CD4-positive, alpha-beta T cell treated with Interleukin-2 at 100 ng/mL for 4 hours (primary cell): ENCODE measurements at regions not wholly inside any gene's neighbourhood (a gene's known extent, or its start where the extent isn't known, plus 50 kb on each side); places are given as distances from the start of the nearest gene placed in this dataset.
"Not testable (repeated sequence)": the region's sequence is repeated elsewhere in the genome, so short reads cannot be mapped to it uniquely, and the experiment has no call there.

Experiments
- DNase-seq: peaks from one replicate; pipeline ENCODE4 v3.0.0-alpha.2; 2020; ENCODE audit warnings: low spot score

GRCh38 chr14:89521988-89522387, 105.0 kb upstream of the FOXN3 start:
- no peak for DNase-seq

- no peak for DNase-seq
These were observed 102.0 kb upstream of the FOXN3 start for GRCh38 chr14:89519040-89519439.

- DNase-seq, result no peak
These were observed 99.1 kb upstream of the FOXN3 start for GRCh38 chr14:89516173-89516572.

- DNase-seq, result no peak
These were observed 97.6 kb upstream of the FOXN3 start for GRCh38 chr14:89514601-89515000.

- no peak for DNase-seq
These were observed 92.9 kb upstream of the FOXN3 start for GRCh38 chr14:89509891-89510290.

- DNase-seq, result no peak
These were observed 91.8 kb upstream of the FOXN3 start for GRCh38 chr14:89508863-89509262.

GRCh38 chr14:89507926-89508460, 91.0 kb upstream of the FOXN3 start:
- DNase-seq, result no peak

- peak; percentile 47 for DNase-seq
These were observed 90.5 kb upstream of the FOXN3 start for GRCh38 chr14:89507521-89507920.

GRCh38 chr14:89506891-89507452, 89.9 kb upstream of the FOXN3 start:
- not testable (repeated sequence) for DNase-seq

- DNase-seq, result peak; percentile 34
These were observed 87.7 kb upstream of the FOXN3 start for GRCh38 chr14:89504602-89505313.

- no peak for DNase-seq
These were observed 87.1 kb upstream of the FOXN3 start for GRCh38 chr14:89504091-89504490.

- DNase-seq, result no peak
These were observed 86.5 kb upstream of the FOXN3 start for GRCh38 chr14:89503431-89503996.

GRCh38 chr14:89502966-89503365, 85.9 kb upstream of the FOXN3 start:
- DNase-seq, result no peak

GRCh38 chr14:89501381-89501780, 84.3 kb upstream of the FOXN3 start:
- no peak for DNase-seq

GRCh38 chr14:89500303-89500702, 83.3 kb upstream of the FOXN3 start:
- DNase-seq, result no peak

GRCh38 chr14:89498878-89499277, 81.8 kb upstream of the FOXN3 start:
- DNase-seq, result no peak

- no peak for DNase-seq
These were observed 78.7 kb upstream of the FOXN3 start for GRCh38 chr14:89495718-89496117.

- no peak for DNase-seq
These were observed 77.0 kb upstream of the FOXN3 start for GRCh38 chr14:89493877-89494634.

GRCh38 chr14:89493406-89493805, 76.4 kb upstream of the FOXN3 start:
- DNase-seq, result no peak

- no peak for DNase-seq
These were observed 74.8 kb upstream of the FOXN3 start for GRCh38 chr14:89491711-89492381.

- DNase-seq, result no peak
These were observed 73.4 kb upstream of the FOXN3 start for GRCh38 chr14:89490466-89490865.
